SK-N-SH treated with all-trans-retinoic acid at 6 μM for 48 hours (cell line): ENCODE measurements at regions not wholly inside any gene's neighbourhood (a gene's known extent, or its start where the extent isn't known, plus 50 kb on each side); places are given as distances from the start of the nearest gene placed in this dataset.

Experiments used
- ATAC-seq: fragments of 200-7000 bp; cut with Tn5 transposase; 3 replicates; pipeline ENCODE4 v1.9.1; 2020; ENCODE audit warnings: mild to moderate bottlenecking, moderate library complexity
- ARNTL ChIP-seq: fragments of 450-650 bp; formaldehyde crosslinking; IDR thresholded peaks from 2 replicates; pipeline ENCODE4 v1.5.0; 2020; ENCODE audit warnings: low read depth, mild to moderate bottlenecking, moderate library complexity, borderline replicate concordance
- BACH2 ChIP-seq: fragments of 250-450 bp; sonication (Bioruptor Pico); IDR thresholded peaks from 2 replicates; pipeline ENCODE4 v1.9.0; 2021; ENCODE audit warnings: mild to moderate bottlenecking, borderline replicate concordance
- CREB5 ChIP-seq: fragments of 250-450 bp; sonication (Bioruptor Pico); IDR thresholded peaks from 2 replicates; pipeline ENCODE4 v1.5.1; 2020; ENCODE audit warnings: low read depth, mild to moderate bottlenecking, moderate library complexity
- CSDC2 ChIP-seq: fragments of 250-450 bp; sonication (Bioruptor Pico); IDR thresholded peaks from 2 replicates; pipeline ENCODE4 v1.5.0; 2020; ENCODE audit warnings: mild to moderate bottlenecking, moderate library complexity
- CSRNP3 ChIP-seq: fragments of 250-450 bp; sonication (Bioruptor Pico); IDR thresholded peaks from 2 replicates; pipeline ENCODE4 v1.5.1; 2021; ENCODE audit warnings: mild to moderate bottlenecking, moderate library complexity
- ESRRG ChIP-seq: fragments of 250-450 bp; sonication (Bioruptor Pico); IDR thresholded peaks from 2 replicates; pipeline ENCODE4 v1.6.1; 2021; ENCODE audit warnings: mild to moderate bottlenecking
- ISL1 ChIP-seq: fragments of 250-450 bp; sonication (Bioruptor Pico); IDR thresholded peaks from 2 replicates; pipeline ENCODE4 v2.1.2; 2022; ENCODE audit warnings: mild to moderate bottlenecking, moderate library complexity
- OSR1 ChIP-seq: fragments of 250-450 bp; sonication (Bioruptor Pico); IDR thresholded peaks from 2 replicates; pipeline ENCODE4 v1.8.0; 2022; ENCODE audit warnings: moderate library complexity, mild to moderate bottlenecking, inconsistent platforms
- POU6F1 ChIP-seq: fragments of 250-450 bp; sonication (Bioruptor Pico); IDR thresholded peaks from 2 replicates; pipeline ENCODE4 v1.8.0; 2021; ENCODE audit warnings: low read depth, mild to moderate bottlenecking, moderate library complexity, borderline replicate concordance
- PPARA ChIP-seq: fragments of 250-450 bp; sonication (Bioruptor Pico); IDR thresholded peaks from 2 replicates; pipeline ENCODE4 v1.5.0; 2020; ENCODE audit warnings: mild to moderate bottlenecking, borderline replicate concordance
- RARB ChIP-seq: fragments of 250-450 bp; sonication (Bioruptor Pico); IDR thresholded peaks from 2 replicates; pipeline ENCODE4 v1.8.0; 2021; ENCODE audit warnings: mild to moderate bottlenecking, moderate library complexity
- SNAI2 ChIP-seq: fragments of 250-450 bp; sonication (Bioruptor Pico); IDR thresholded peaks from 2 replicates; pipeline ENCODE4 v1.5.0; 2020; ENCODE audit warnings: mild to moderate bottlenecking, moderate library complexity
- TCF4 ChIP-seq: fragments of 250-450 bp; sonication (Bioruptor Pico); IDR thresholded peaks from 2 replicates; pipeline ENCODE4 v1.8.0; 2021; ENCODE audit warnings: mild to moderate bottlenecking, moderate library complexity, borderline replicate concordance
- TOX ChIP-seq: fragments of 250-450 bp; sonication (Bioruptor Pico); IDR thresholded peaks from 2 replicates; pipeline ENCODE4 v1.8.0; 2021; ENCODE audit warnings: mild to moderate bottlenecking, moderate library complexity, borderline replicate concordance
- TSHZ2 ChIP-seq: fragments of 250-450 bp; sonication (Bioruptor Pico); IDR thresholded peaks from 2 replicates; pipeline ENCODE4 v1.5.0; 2020; ENCODE audit warnings: mild to moderate bottlenecking, moderate library complexity
- ZC3H10 ChIP-seq: fragments of 250-450 bp; sonication (Bioruptor Pico); IDR thresholded peaks from 2 replicates; pipeline ENCODE4 v1.5.1; 2021; ENCODE audit warnings: mild to moderate bottlenecking, moderate library complexity
- ZFP30 ChIP-seq: fragments of 450-650 bp; formaldehyde crosslinking; IDR thresholded peaks from 2 replicates; pipeline ENCODE4 v1.5.0; 2022; ENCODE audit warnings: mild to moderate bottlenecking, moderate library complexity
- ZNF565 ChIP-seq: fragments of 450-650 bp; formaldehyde crosslinking; conservative IDR thresholded peaks from 2 replicates; pipeline ENCODE4 v1.5.0; 2020; ENCODE audit warnings: low read depth, mild to moderate bottlenecking, moderate library complexity

GRCh38 chr14:87851190-87851589 lies 141.8 kb downstream of the GALC start:
- ATAC-seq: no peak
- TF ChIP-seq POU6F1 (CRISPR knock-in tag) (no peak), OSR1 (CRISPR knock-in tag) (no peak), CREB5 (CRISPR knock-in tag) (no peak), ZC3H10 (no peak), BACH2 (CRISPR knock-in tag) (no peak), ESRRG (CRISPR knock-in tag) (no peak), RARB (CRISPR knock-in tag) (no peak), ZNF565 (CRISPR knock-in tag) (no peak), ZFP30 (CRISPR knock-in tag) (no peak), ISL1 (CRISPR knock-in tag) (no peak), ARNTL (CRISPR knock-in tag) (no peak), CSRNP3 (CRISPR knock-in tag) (no peak), TCF4 (CRISPR knock-in tag) (no peak), TOX (CRISPR knock-in tag) (no peak), SNAI2 (CRISPR knock-in tag) (no peak), CSDC2 (CRISPR knock-in tag) (no peak)

- no peak for ATAC-seq
- no peak for TF ChIP-seq POU6F1 (CRISPR knock-in tag)
- no peak for TF ChIP-seq ZNF565 (CRISPR knock-in tag)
- no peak for TF ChIP-seq OSR1 (CRISPR knock-in tag)
- TF ChIP-seq TCF4 (CRISPR knock-in tag): no peak
- TF ChIP-seq ZC3H10: no peak
- no peak for TF ChIP-seq ISL1 (CRISPR knock-in tag)
- no peak for TF ChIP-seq PPARA (CRISPR knock-in tag)
- no peak for TF ChIP-seq CREB5 (CRISPR knock-in tag)
Measured at GRCh38 chr14:87847216-87847755, 145.7 kb downstream of the GALC start.

GRCh38 chr14:87840906-87841305 lies 152.1 kb downstream of the GALC start:
- no peak for TF ChIP-seq TSHZ2
- no peak for ATAC-seq
